GM21737 (cell line): ENCODE measurements at regions not wholly inside any gene's neighbourhood (a gene's known extent, or its start where the extent isn't known, plus 50 kb on each side); places are given as distances from the start of the nearest gene placed in this dataset.
"Not testable (repeated sequence)": the region's sequence is repeated elsewhere in the genome, so short reads cannot be mapped to it uniquely, and the experiment has no call there.

ENCODE experiments used
- ATAC-seq: cut with Tn5 transposase; IDR thresholded peaks from one replicate; pipeline ENCODE4 v1.9.1; 2021; ENCODE audit warnings: mild to moderate bottlenecking, moderate library complexity; ENCODE audit not compliant: unreplicated experiment

GRCh38 chr2:89795530-89795929, 1104.1 kb downstream of the RPIA start:
- not testable (repeated sequence) for ATAC-seq

GRCh38 chr2:89797320-89798038, 1106.0 kb downstream of the RPIA start:
- no peak for ATAC-seq

GRCh38 chr2:89801207-89801606, 1109.7 kb downstream of the RPIA start:
- not testable (repeated sequence) for ATAC-seq

GRCh38 chr2:89806363-89806762, 1114.9 kb downstream of the RPIA start:
- not testable (repeated sequence) for ATAC-seq

- no peak for ATAC-seq
Measured at GRCh38 chr2:89811295-89811694, 1119.8 kb downstream of the RPIA start.

GRCh38 chr2:89811910-89812309, 1120.4 kb downstream of the RPIA start:
- ATAC-seq, result not testable (repeated sequence)

GRCh38 chr2:89814359-89814758, 1122.9 kb downstream of the RPIA start:
- not testable (repeated sequence) for ATAC-seq

GRCh38 chr2:89818873-89819272, 1127.4 kb downstream of the RPIA start:
- ATAC-seq, result no peak

- ATAC-seq, result no peak
Measured at GRCh38 chr2:89819809-89820208, 1128.3 kb downstream of the RPIA start.

- no peak for ATAC-seq
Measured at GRCh38 chr2:89820248-89820647, 1128.8 kb downstream of the RPIA start.

GRCh38 chr2:89821455-89821945, 1130.0 kb downstream of the RPIA start:
- no peak for ATAC-seq

GRCh38 chr2:89822342-89822741, 1130.9 kb downstream of the RPIA start:
- not testable (repeated sequence) for ATAC-seq

GRCh38 chr2:89823556-89823955, 1132.1 kb downstream of the RPIA start:
- ATAC-seq, result no peak

- ATAC-seq, result no peak
Measured at GRCh38 chr2:89825034-89825433, 1133.6 kb downstream of the RPIA start.

GRCh38 chr2:89826741-89827140, 1135.3 kb downstream of the RPIA start:
- not testable (repeated sequence) for ATAC-seq

GRCh38 chr2:89827829-89828228, 1136.4 kb downstream of the RPIA start:
- not testable (repeated sequence) for ATAC-seq

GRCh38 chr2:89828416-89828815, 1136.9 kb downstream of the RPIA start:
- not testable (repeated sequence) for ATAC-seq

- ATAC-seq, result peak; percentile 30
Measured at GRCh38 chr2:89828961-89829631, 1137.6 kb downstream of the RPIA start.

- ATAC-seq, result no peak
Measured at GRCh38 chr2:89829828-89830227, 1138.4 kb downstream of the RPIA start.

- peak; percentile 51 for ATAC-seq
Measured at GRCh38 chr2:89830341-89831218, 1139.1 kb downstream of the RPIA start.
